ENCODE measurements at regions not wholly inside any gene's neighbourhood (a gene's known extent, or its start where the extent isn't known, plus 50 kb on each side); places are given as distances from the start of the nearest gene placed in this dataset.

DNA sequence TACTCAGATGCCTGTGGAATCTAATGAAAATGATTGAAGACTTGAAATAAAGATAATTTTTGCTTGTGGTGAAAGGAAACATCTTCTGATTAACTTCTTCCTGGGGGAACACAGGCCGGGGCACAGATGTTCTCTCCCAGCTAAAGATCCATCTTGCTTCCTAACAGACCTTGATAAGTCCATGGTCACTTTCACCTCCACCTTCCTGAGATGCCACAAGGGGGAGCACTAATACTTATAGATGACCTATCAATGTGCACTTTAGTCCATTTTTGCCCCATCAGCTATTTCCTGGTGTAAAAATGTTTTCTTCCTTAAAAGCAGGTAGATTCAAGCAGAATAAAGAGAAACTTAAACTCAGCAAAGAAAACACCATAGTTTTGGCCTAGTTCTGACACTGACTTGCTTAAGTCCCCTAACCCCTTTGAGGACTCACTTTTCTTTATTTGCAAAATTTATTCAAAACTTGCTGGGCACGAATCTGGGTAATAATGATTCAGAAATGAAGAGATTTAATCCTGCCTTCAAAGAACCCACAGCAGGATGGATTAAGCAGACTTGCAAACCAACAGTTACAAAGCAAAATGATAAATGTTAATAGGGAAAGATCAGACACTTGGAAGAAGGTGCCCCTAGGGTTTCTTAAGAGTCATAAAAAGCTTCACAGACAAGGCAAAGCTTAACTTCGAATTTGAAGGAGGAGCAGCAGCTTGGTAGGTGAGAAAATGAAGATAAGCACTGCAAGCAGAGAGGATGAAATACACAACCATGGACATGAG lies 158.7 kb downstream of the RAB38 start (continued):
- TF ChIP-seq, protein P1, sequence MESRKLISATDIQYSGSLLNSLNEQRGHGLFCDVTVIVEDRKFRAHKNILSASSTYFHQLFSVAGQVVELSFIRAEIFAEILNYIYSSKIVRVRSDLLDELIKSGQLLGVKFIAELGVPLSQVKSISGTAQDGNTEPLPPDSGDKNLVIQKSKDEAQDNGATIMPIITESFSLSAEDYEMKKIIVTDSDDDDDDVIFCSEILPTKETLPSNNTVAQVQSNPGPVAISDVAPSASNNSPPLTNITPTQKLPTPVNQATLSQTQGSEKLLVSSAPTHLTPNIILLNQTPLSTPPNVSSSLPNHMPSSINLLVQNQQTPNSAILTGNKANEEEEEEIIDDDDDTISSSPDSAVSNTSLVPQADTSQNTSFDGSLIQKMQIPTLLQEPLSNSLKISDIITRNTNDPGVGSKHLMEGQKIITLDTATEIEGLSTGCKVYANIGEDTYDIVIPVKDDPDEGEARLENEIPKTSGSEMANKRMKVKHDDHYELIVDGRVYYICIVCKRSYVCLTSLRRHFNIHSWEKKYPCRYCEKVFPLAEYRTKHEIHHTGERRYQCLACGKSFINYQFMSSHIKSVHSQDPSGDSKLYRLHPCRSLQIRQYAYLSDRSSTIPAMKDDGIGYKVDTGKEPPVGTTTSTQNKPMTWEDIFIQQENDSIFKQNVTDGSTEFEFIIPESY (IDR thresholded peaks at IDR 0.05; ENCODE audit: extremely low read depth, insufficient replicate concordance, low read length), result no peak
- TF ChIP-seq CEBPB (IDR thresholded peaks at IDR 0.05; ENCODE audit: low read depth), result no peak
- no peak for TF ChIP-seq EZH2phosphoT487 (IDR thresholded peaks at IDR 0.05; ENCODE audit: borderline replicate concordance)
- no peak for TF ChIP-seq EGR1 (IDR thresholded peaks at IDR 0.05; ENCODE audit: low read depth)

DNA sequence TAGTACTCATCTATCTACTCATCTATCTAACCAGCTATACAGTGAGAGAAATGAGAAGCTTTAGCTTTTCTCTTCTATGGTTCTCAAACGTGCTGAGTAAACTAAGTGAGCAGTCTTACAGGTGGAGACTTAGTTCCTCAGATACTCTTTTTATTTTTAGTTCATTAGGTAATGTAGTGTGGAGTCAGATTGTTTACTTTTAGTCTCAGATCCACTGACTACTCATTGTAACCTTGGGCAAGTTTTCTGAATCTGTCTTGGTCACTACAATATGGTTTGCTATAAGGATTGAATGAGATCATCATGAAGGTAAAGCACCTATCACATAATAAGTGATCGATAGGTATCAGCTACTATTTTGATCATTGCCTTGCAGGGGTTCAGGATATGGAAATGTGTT lies 160.1 kb downstream of the RAB38 start:
- H3K27ac ChIP-seq (ENCODE audit: low read depth, low read length), result no peak overlapping the region
- H3K36me3 ChIP-seq (ENCODE audit: control insufficient read depth in 1 of 2, insufficient read depth in 2 of 2, low read length in 2 of 2), result no peaks in the 10 kb centered on the region
- no peak overlapping the region for H3K4me2 ChIP-seq (ENCODE audit: low read length)
- no peaks in the 10 kb centered on the region for H3K79me2 ChIP-seq (ENCODE audit: insufficient read depth, low read length)
- DNase-seq (ENCODE audit: low read depth, low spot score) (no peak), ATAC-seq (no peak)
- no peak overlapping the region for H3K4me3 ChIP-seq (replicated peaks in 1 of 2; ENCODE audit: low read depth in 1 of 2, low read length in 2 of 2)
- H4K20me1 ChIP-seq (ENCODE audit: insufficient read depth), result no peaks in the 10 kb centered on the region
- no peaks in the 10 kb centered on the region for H3K9me3 ChIP-seq (ENCODE audit: control insufficient read depth in 1 of 2, insufficient read depth in 1 of 2, low read depth in 1 of 2, low read length in 2 of 2)
- H3K9ac ChIP-seq (ENCODE audit: low read length), result no peak overlapping the region
- CTCF ChIA-PET, result interaction anchor here (1.0 to 3.4 kb wide), 7 partner anchors 8 to 872 kb away, joined by 3 to 53 read pairs (median 8); no protein-coding TSS in a partner anchor
- intact Hi-C loops (cut with micrococcal nuclease), result no loop called here
- H3K9me2 ChIP-seq (ENCODE audit: insufficient read depth), result no peaks in the 10 kb centered on the region
- H3K27me3 ChIP-seq (ENCODE audit: insufficient read depth, low read length), result no peaks in the 10 kb centered on the region
- BruUV-seq (replicated peaks), result no TSS peak
- no peak overlapping the region for H2AFZ ChIP-seq (ENCODE audit: low read depth, low read length, poor library complexity, severe bottlenecking)
- RAD21 ChIA-PET (ENCODE audit: low non-redundant PET in 1 of 2, low total read pairs in 2 of 2, uncharacterized antibody in 2 of 2, unreplicated experiment in 2 of 2), result no interaction called here
- POLR2A ChIA-PET, result no interaction called here
- no peaks in the 10 kb centered on the region for H3K4me1 ChIP-seq (ENCODE audit: control insufficient read depth in 1 of 2, insufficient read depth in 2 of 2, low read length in 2 of 2)
- no peak for TF ChIP-seq ELF1 (IDR thresholded peaks at IDR 0.05; ENCODE audit: borderline replicate concordance, low read depth)
- no peak for TF ChIP-seq ZNF274 (IDR thresholded peaks at IDR 0.05; ENCODE audit: low read depth, low read length)
- no peak for TF ChIP-seq SRF (IDR thresholded peaks at IDR 0.05; ENCODE audit: low read depth)
- TF ChIP-seq, protein P1 (IDR thresholded peaks at IDR 0.05; ENCODE audit: extremely low read depth, insufficient replicate concordance, low read length), result no peak
- no peak for TF ChIP-seq TCF7L2 (IDR thresholded peaks at IDR 0.05; ENCODE audit: borderline replicate concordance, extremely low read depth, insufficient read depth, insufficient read length)
- no peak for TF ChIP-seq RAD21 (IDR thresholded peaks at IDR 0.05; ENCODE audit: low read depth)
- TF ChIP-seq, protein P2, sequence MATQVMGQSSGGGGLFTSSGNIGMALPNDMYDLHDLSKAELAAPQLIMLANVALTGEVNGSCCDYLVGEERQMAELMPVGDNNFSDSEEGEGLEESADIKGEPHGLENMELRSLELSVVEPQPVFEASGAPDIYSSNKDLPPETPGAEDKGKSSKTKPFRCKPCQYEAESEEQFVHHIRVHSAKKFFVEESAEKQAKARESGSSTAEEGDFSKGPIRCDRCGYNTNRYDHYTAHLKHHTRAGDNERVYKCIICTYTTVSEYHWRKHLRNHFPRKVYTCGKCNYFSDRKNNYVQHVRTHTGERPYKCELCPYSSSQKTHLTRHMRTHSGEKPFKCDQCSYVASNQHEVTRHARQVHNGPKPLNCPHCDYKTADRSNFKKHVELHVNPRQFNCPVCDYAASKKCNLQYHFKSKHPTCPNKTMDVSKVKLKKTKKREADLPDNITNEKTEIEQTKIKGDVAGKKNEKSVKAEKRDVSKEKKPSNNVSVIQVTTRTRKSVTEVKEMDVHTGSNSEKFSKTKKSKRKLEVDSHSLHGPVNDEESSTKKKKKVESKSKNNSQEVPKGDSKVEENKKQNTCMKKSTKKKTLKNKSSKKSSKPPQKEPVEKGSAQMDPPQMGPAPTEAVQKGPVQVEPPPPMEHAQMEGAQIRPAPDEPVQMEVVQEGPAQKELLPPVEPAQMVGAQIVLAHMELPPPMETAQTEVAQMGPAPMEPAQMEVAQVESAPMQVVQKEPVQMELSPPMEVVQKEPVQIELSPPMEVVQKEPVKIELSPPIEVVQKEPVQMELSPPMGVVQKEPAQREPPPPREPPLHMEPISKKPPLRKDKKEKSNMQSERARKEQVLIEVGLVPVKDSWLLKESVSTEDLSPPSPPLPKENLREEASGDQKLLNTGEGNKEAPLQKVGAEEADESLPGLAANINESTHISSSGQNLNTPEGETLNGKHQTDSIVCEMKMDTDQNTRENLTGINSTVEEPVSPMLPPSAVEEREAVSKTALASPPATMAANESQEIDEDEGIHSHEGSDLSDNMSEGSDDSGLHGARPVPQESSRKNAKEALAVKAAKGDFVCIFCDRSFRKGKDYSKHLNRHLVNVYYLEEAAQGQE (IDR thresholded peaks at IDR 0.05; ENCODE audit: low read depth), result no peak
- no peak for TF ChIP-seq SP1 (IDR thresholded peaks at IDR 0.05; ENCODE audit: low read depth)
- no peak for TF ChIP-seq EGR1 (IDR thresholded peaks at IDR 0.05; ENCODE audit: low read depth)
- no peak for TF ChIP-seq FOSL1 (IDR thresholded peaks at IDR 0.05; ENCODE audit: low read depth)
- TF ChIP-seq CEBPB (IDR thresholded peaks at IDR 0.05; ENCODE audit: low read depth), result no peak
- no peak for TF ChIP-seq EZH2phosphoT487 (IDR thresholded peaks at IDR 0.05; ENCODE audit: borderline replicate concordance)
- TF ChIP-seq POLR2AphosphoS5 (IDR thresholded peaks at IDR 0.05; ENCODE audit: low read depth, low read length), result no peak
- TF ChIP-seq CBX3 (IDR thresholded peaks at IDR 0.05; ENCODE audit: low read depth), result no peak
- no peak for TF ChIP-seq ZFX (IDR thresholded peaks at IDR 0.05)
- TF ChIP-seq POLR2A (IDR thresholded peaks at IDR 0.05; ENCODE audit: borderline replicate concordance, extremely low read depth, insufficient read depth, insufficient read length), result no peak
- TF ChIP-seq EZH2 (IDR thresholded peaks at IDR 0.05), result no peak

Data from HCT116 (cell line).